ENCODE measurements at regions not wholly inside any gene's neighbourhood (a gene's known extent, or its start where the extent isn't known, plus 50 kb on each side); places are given as distances from the start of the nearest gene placed in this dataset.
"Not testable (repeated sequence)": the region's sequence is repeated elsewhere in the genome, so short reads cannot be mapped to it uniquely, and the experiment has no call there.

DNA sequence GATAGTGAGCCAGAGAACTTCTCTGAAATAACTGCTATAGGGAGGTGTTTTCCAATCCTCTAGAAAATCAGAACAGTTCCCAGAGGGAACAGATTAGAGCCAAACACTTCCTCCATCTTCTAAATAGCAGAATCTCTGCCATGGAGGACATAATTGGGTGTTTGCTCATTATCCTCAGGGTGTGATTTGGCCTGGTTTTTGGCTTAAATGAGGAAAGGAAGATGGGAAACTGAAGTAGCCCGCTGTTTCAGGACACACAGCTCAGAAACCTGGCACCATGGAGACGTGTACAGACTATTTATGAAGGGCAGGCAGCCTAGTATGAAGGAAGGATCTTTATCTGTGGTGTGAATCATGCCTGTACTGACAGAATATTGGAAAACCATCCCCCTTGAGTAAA is 231.7 kb upstream of the PRKD1 start:
- DNase-seq (ENCODE audit: low read depth in 2 of 2) = no peak

DNA sequence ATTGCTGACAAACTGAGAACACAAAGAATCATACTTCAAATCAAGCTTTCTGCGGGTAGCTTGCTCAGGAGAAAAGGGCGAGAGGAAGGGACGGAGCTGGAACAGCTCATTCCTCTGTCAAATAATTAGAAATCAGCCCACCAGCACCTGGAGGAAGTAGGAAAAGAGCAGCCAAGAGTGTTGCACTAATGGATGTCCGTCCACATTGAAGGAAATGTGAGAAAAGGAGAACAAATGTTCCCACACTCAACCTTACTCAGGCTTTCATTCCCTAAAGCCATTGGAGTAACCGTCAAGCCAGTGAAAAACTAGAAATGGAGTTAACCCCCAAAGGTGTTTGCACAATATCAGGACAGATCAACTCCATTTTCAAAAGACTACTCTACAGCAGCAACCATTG is 233.0 kb upstream of the PRKD1 start:
- DNase-seq (ENCODE audit: low read depth in 2 of 2) = no peak

DNA sequence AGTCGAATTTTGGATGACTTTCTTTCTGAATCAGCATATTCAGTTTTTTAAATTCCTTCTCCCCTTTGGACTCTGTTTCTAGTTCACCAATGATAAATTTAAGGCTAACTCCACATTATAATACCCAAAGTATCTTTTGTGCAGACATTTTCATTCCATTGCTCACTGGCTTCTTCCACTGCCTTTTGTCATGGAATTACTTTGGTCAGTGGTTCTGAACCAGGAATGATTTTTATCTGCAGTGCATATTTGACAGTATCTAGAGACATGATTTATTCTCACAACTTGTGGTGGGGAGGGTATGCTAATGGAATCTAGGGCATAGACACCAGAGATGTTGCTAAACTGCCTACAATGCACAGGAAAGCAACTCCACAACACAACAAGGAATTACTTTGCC is 234.4 kb upstream of the PRKD1 start:
- DNase-seq (ENCODE audit: low read depth in 2 of 2) = no peak

DNA sequence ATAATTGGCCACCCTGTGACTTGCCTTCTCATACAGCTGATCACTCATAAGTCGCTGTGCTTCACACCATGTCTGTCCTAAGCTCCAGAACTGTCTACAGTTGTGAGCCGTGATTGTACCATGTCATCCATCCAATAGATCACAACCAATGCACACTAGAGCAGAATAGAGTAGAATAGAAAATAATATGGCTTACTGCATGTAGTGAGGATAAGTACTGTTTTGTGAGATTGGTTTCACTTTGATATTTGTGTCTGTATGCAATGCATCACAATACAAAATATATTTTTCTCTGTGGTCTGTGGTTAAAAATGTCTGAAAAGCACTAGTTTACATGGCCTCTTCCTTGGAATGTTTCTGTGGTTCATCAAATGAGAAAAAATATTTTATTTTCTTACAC is 237.6 kb upstream of the PRKD1 start:
- no peak for DNase-seq (ENCODE audit: low read depth in 2 of 2)

DNA sequence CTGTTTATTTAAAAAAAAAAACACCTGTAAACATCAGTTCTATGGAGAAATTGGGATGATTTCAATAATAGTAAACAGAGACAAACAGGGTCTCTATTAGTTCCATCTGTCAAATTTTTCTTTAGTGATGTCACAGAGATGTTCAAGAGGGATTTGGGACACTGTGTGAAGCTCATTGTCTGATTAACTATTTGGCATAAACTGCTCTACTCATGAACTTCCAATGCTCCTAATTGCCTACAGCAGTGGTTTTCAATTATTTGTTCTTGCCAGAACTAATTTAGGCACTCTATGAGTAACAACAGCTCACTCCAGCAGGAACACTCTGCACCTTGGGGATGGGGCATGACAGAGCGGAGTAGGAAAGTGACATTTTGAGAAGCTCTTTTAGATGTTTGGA is 250.1 kb upstream of the PRKD1 start:
- DNase-seq (ENCODE audit: low read depth in 2 of 2) = no peak

DNA sequence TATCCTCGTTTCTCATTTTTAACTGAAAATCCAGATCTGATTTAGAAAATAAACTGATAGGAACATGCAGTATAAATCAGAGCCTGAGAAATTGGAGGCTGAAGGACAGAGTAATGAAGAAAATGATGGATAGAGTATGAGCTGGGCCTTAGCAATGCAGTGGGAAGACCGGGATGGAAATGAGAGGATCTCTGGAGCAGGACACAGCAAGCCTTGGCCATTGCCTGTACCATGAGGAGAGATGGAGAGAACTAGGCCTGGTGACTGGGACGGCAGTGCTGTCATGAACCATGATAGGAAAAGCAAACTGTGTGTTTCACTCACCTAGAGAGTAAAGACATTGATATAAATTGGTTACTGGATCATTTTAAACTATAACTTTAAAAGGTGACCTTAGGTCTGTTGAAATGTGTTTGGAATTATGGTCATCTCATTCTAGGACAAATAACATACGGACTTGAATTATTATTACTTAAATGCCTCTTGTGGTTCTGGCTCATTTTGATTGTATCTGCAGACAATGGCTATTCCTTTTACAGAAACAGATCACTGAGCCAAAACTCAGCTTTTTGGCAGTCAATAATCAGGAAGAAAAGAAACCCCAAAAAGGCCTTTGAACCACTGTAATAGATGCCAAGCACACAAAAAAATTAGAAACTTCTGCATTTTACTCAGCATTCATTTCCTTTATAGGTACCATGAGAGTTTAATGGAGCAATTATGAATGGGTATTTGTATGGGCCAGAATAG is 251.9 kb upstream of the PRKD1 start:
- DNase-seq (ENCODE audit: low read depth in 2 of 2) = no peak

DNA sequence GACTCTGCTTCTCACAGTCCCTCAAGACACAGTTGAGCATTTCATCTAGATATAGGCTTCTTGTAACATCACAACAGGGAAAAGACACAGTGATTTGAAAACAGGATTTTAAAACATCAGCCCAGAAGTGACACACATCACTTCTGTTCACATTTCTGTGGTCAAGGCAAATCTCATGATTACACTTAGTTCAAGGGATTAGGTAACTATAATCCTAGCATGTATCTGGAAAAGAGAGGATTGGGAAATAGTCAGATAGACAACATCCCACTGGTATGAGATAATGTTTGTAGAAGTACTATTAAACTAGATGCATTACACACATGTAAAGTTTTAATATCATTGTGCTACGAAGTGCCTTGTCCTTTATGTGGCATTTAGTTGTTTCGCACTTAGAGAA is 252.6 kb upstream of the PRKD1 start:
- no peak for DNase-seq (ENCODE audit: low read depth in 2 of 2)

DNA sequence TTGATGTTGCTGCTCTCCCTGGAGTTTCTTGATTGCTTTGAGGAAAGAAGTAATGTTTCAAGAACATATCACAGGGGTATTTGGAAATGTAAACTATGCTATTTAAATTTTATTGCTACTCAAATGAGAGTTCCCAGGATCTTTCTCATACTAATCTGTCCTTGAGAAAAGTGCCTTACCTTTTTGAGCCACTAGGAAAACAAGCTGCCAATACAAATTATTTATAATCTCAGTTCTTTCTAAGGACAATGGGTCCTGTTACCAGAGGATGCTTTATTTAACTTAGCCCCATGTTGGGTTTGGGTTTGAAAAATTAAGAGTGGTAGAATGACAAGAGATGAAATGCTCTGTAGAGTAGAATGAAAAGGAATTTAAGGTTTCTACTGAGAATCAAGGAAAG is 258.2 kb upstream of the PRKD1 start:
- DNase-seq (ENCODE audit: low read depth in 2 of 2) = no peak

DNA sequence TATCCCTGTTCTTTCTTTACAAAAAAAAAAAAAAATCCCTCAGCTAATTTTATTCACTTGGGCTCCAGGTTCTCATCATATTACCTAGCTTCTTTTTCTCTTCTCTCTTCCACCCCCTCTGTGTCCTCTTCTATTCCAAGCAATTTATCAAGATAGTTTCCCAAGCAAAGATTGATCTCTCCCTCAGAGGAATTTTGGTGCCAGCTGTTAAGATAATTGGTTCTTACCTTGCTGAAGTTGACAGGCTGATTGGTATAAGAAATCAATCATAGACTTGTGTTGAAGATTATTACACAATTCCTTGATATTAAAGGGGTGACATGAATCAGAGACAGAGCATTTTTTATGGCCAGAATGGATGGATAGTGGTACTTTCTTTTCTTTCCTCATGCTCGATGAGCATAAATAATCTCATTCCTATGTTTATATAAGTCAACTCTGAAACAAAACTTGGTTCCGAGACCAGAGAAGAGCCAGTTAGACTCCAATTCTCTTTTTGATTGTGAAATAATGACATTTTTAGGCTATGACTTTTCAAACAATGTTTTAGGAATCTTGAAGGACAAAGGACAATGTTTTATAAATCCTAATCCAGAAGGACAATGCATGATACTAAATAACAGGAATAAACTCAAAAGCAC is 264.1 kb upstream of the PRKD1 start:
- DNase-seq (ENCODE audit: low read depth in 2 of 2) = no peak

DNA sequence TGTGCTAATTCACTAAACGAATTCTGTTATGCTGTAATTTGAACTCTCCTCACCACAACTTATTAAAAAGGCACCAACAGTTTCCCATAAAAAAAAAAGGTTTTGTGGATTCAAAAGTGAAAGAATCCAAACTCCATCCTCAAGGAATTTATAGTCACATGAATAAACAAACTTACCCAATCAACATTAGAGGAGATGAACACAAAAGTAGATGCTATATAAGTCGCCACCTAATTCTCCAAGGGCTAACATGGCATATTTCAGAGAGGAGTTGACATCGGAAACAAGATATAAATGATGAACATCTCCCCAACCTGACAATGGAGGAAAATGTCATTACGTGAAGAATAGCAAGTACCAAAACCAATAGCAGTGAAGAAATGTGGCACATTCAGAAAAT is 265.5 kb upstream of the PRKD1 start:
- no peak for DNase-seq (ENCODE audit: low read depth in 2 of 2)

DNA sequence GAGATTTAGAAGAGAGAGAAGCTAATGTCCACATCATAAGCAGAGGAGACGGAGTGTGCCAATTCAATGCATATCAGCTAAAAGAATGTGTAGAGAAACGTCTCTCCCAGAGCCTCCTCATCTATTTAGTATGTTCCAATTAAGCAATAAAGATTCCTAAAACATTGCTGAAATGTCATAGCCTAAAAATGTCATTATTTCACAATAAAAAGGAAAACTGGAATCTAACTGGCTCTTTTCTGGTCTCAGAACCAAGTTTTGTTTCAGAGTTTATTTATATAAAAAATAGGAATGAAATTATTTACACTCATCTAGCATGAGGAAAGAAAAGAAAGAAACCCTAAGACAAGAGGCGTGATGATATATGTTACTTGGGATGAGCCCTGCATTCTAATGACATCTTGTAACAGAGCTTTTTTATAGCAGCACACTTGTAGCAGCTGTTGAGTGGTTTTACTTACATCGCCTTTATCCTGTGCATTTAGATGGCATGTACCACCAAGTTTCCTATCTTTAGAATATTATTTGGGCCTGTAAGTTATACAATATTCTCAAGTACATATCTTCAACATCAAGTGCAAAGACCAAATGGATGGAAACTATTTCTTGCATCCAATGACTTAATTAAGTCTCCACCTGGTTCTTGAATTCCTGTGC is 266.3 kb upstream of the PRKD1 start:
- no peak for DNase-seq (ENCODE audit: low read depth in 2 of 2)

DNA sequence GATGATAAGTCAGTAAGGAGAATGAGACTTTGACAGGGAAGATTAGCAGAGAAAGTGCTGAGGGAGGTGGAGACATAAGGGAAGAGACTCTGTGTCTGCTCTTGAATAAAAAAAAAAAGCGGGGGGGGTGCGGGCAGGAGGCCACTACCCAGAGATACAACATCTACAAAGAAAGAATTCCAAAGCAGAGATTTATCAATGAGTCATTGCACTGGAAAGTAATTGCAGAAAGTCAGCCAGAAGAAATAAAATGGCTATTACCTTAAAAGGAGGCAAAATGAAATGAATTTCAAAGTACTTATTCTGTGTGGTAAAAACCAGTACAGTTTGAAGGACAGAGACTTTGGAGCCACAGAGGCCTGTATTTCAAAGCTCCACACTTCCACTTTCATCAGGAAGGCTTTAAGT is 267.1 kb upstream of the PRKD1 start:
- DNase-seq (ENCODE audit: low read depth in 2 of 2) = no peak

DNA sequence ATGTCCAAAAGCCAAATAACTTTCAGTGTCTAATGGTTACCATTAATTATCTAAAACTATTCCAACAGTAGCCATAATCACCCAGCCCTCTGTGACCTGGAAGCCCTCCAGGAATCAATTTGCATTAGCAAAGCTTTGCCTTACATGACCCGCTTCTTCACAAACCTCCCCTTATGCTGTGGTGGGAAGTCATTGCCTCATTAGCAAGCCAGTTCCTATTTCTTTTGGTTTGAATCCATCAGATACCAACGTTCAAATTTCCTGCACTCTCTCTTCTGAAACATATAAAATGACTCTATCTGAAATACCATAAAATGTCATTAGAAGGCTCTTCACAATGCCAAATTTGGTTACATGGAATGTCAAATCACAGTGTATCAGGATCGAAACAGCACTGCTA is 268.3 kb upstream of the PRKD1 start:
- DNase-seq (ENCODE audit: low read depth in 2 of 2) = no peak

DNA sequence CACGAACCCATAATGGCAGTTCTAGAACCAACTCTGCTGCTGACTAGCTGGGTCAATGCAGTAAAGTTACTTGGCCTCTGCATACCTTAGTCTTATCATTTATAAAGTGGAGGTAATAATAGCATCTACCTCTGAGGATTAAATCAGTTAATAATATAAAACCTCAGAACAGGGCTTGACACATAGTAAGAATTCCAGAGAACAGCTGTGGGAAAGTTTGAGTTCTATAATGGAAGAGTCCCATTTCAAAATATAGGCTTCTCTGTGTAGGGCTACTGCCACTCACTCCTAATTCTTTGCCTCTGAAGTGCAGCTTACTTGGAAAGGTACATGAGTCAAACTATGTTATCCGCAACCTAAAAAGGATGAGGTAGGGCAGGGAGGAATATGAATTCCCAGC is 269.2 kb upstream of the PRKD1 start:
- DNase-seq (ENCODE audit: low read depth in 2 of 2) = no peak

DNA sequence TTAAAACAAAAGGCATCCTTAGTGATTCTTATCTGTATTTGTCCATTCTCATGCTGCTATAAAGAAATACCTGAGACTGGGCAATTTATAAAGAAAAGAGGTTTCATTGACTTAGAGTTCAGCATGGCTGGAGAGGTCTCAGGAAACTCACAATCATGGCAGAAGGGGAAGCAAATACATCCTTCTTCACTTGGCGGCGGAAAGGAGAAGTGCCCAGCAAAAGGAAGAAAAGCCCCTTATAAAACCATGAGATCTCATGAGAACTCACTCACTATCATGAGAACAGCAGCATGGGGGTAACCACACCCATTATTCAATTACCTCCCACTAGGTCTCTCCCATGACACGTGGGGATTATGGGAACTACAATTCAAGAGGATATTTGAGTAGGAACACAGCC is 271.1 kb upstream of the PRKD1 start:
- not testable (repeated sequence) for DNase-seq (ENCODE audit: low read depth in 2 of 2)

DNA sequence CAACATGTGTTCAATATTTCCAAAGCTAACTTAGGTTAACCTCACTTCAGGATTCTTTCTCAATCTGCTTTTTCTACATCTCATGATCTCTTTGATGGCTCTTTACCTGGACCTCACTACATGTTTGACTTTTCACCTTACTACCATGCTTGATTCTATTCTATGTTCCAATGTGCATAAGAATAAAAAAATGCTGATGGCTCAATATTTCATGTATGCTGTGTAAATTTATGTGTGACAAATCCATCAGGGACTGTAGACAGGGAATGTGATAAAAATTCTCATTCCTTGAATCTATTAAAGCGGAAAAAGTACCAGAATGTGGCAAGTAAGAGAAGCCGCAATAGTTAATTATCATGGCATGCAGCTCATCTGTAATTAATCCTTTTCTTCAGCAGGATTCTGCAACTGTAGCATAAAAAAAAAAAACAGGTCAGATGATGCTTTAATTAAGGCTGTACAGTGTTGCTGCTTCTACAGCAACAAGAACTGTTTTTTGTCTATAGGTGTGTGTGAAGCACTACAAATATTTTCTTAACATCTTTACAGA is 276.9 kb upstream of the PRKD1 start:
- no peak for DNase-seq (ENCODE audit: low read depth in 2 of 2)

DNA sequence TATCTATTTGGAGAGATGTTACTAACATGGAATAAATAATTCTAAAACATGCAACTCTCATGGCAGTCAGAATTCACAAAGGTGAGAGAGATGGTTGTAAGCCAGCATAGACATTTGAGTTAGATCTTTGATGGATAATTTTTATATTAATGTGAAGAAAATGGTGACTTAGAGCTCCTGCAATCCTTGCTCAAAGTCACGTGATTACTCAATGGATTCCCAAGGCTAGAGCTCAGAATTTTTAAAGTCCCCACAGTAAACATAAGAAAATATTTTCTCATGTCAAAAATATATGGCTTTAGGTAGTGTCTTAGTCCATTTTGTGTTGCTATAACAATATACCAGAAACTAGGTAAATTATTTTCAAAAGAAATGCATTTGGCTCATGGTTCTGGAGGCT is 281.5 kb upstream of the PRKD1 start:
- DNase-seq (ENCODE audit: low read depth in 2 of 2) = no peak

DNA sequence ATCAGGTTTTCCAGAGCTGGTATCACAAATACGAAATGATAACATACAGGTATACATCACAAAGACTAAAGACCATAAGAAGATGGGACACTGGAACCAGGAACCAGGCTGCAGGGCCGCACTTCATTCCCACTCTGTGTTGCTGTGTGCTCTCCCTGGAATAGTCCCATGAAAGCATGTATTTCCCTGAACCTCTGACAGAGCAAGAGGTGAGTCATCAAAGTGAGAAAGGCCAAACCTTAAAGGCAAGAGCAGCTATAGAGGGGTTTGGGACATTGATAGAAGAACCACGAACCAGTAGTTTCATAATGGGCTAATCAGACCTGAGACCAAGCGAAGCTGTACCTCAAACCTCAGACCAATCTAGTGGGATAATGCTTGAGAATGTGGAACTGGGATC is 283.0 kb upstream of the PRKD1 start:
- no peak for DNase-seq (ENCODE audit: low read depth in 2 of 2)

DNA sequence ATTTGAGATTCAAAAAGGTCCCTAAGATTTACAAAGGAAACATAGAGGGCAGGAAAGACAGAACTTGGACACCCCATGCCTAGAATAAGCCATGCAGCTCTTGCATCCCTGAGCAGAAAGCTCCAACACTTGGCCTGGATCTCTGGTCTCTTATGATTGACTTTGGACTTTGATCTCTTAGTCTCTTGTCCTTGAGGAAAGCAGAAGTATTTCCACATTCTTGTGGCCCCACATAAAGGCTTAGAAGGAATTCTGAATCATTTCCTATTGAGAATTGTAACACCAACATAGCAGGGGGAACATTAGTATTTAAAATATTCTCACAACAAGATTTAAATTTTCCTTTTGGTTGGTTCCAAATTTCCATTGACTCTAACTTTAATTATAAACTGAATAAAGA is 283.7 kb upstream of the PRKD1 start:
- DNase-seq (ENCODE audit: low read depth in 2 of 2) = no peak

DNA sequence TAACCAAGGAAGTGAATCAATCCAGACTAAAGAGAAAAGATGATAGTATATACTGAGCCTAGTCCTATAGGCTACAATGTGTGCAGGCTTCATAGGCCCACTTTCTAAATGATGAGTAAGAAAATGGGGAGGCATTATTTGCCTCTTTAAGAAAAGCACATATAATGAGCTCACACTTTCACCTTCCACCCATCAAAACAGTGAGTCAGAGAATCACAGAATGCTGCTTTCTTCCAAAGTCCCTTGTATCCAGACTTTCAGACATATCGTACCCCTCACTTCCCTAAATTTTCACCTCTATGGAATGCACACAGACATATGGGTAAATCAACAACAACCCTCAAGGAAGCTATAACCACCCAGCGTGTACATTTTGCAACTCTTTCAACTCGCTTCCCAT is 286.4 kb upstream of the PRKD1 start:
- DNase-seq (ENCODE audit: low read depth in 2 of 2) = no peak

DNA sequence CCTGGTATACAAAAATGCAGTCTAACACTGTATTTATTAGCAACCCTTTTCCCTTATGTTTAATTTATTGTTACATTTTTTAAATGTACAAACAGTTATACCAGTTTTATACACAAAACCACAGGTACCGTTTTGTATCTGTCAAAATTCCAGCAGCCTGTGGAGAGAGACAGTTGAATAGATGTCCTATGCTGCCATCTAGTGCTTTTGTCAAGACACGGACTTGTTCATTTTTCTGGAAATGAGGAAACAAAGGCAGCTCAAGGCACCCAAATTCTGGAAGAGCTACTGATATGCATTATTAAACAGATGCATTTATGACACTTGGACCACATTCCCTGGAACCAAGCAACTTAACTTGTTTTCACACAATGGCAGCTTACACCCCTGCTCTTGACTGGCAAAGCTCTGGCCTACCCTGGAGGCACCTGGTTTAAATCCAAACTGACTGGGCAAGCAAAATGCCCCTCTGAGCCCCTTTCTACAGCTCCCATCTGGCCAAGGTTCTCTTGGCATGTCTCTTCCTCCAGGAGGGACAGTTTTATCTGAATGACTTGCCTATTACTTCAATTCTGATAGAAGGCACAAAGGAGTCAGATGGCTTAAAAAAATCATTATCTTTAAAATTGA is 286.9 kb upstream of the PRKD1 start:
- DNase-seq (ENCODE audit: low read depth in 2 of 2) = no peak

DNA sequence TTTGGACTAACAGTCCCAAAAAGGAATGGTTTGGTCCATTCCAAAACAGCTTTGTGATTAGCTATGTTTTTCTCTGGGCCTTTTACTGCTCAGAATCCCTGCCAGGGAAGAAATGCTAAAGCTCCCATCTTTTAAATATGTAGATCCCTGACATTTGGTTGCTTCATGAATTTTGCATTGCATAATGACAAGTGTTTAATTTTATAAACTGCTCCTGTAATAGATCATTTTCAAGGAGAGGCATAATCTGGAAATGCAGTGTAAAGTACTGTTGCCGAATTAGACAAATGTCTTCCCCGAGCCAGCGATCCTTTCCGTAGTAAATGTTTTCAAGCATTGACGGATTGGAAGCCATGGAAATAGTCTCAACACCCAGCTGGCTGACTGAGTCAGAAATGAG is 291.3 kb upstream of the PRKD1 start:
- no peak for DNase-seq (ENCODE audit: low read depth in 2 of 2)

DNA sequence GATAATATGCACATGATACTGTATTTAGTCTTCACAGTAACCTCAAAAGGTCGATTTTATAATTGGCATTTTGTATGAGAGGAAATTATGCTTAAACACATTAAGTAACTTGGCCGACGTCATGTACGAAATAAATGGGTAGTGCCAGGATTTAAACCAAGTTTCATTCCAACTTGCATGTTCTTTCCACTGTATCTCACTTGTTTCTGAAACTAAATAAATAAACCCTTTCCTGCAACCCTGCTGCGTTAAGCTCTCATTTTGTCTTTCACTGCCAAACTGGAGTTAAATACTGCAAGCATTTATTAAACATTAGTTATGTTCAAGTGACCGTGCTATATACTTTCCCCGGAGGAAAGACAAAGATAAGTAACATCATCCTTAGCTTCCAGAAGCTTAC is 293.9 kb upstream of the PRKD1 start:
- no peak for DNase-seq (ENCODE audit: low read depth in 2 of 2)

Data from stimulated activated CD4-positive, alpha-beta T cell treated with anti-CD3 and anti-CD28 coated beads, Interleukin-15, amount 100 ng/mL, for 48 hours (primary cell).